HepG2 (cell line): ENCODE measurements at regions not wholly inside any gene's neighbourhood (a gene's known extent, or its start where the extent isn't known, plus 50 kb on each side); places are given as distances from the start of the nearest gene placed in this dataset.
"Not testable (repeated sequence)": the region's sequence is repeated elsewhere in the genome, so short reads cannot be mapped to it uniquely, and the experiment has no call there.

Source experiments
- ATAC-seq: fragments of 200-7000 bp; cut with Tn5 transposase; 3 replicates; pipeline ENCODE4 v1.9.1; 2020; ENCODE audit warnings: mild to moderate bottlenecking, moderate library complexity
- BruUV-seq: library from RNA; stranded (reverse); fragments of 400-500 nt; replicated peaks from 2 replicates; lab custom pipeline; 2021; lab: Mats Ljungman, UMichigan
- CTCF ChIA-PET: fragments of 300-600 bp; formaldehyde crosslinking; extraction: SDS; loops from one replicate; lab custom pipeline; 2021; ENCODE audit warnings: low total read pairs, inconsistent platforms, low intra/inter-chr PET ratio; lab: Yijun Ruan, JAX
- POLR2A ChIA-PET: fragments of 350-600 bp; sonication (Branson Sonifier 250); formaldehyde crosslinking; loops from one replicate; lab custom pipeline; 2020; ENCODE audit warnings: antibody characterized with exemption, inconsistent platforms; lab: Yijun Ruan, JAX
- DNase-seq: peaks from one replicate; pipeline ENCODE4 v3.0.0-alpha.2; 2015; ENCODE audit warnings: low spot score
- FAIRE-seq: peaks from 3 replicates; lab custom pipeline; 2011; peaks lifted over from hg19 to GRCh38; lab: Jason Lieb, UNC
- H2AFZ ChIP-seq: one replicate; pipeline ENCODE4 v1.6.1; 2011; ENCODE audit warnings: low read length, inconsistent platforms
- H3K27ac ChIP-seq: fragments of 300-600 bp; 3 replicates; pipeline ENCODE4 v1.8.0; 2011; ENCODE audit warnings: mixed run types, mild to moderate bottlenecking, mixed read lengths, low read length, inconsistent platforms; ENCODE audit not compliant: insufficient read depth; ENCODE audit errors: extremely low read length
- H3K27me3 ChIP-seq, 2 experiments: fragments of 200-600 bp in 1 of 2; 2 replicates in 1 of 2; 3 replicates in 1 of 2; pipeline versions ENCODE4 v1.6.0 to v1.8.0; 2011; ENCODE audit warnings: low read length in 2 of 2, mild to moderate bottlenecking in 2 of 2, moderate library complexity in 2 of 2, inconsistent platforms in 1 of 2; ENCODE audit not compliant: insufficient read depth in 2 of 2, control insufficient read depth in 1 of 2
- H3K36me3 ChIP-seq, 2 experiments: fragments of 200-600 bp in 1 of 2; replicated peaks in 1 of 2; 2 replicates in 1 of 2; 3 replicates in 1 of 2; pipeline versions ENCODE4 v1.5.1 to v1.8.0; 2011; ENCODE audit warnings: low read length in 2 of 2, inconsistent platforms in 1 of 2; ENCODE audit not compliant: insufficient read depth in 2 of 2, control insufficient read depth in 1 of 2
- H3K4me1 ChIP-seq: 2 replicates; pipeline ENCODE4 v1.5.1; 2012; ENCODE audit warnings: low read length, inconsistent platforms; ENCODE audit not compliant: insufficient read depth
- H3K4me2 ChIP-seq: 2 replicates; pipeline ENCODE4 v1.6.0; 2011; ENCODE audit warnings: low read depth, low read length, inconsistent platforms
- H3K4me3 ChIP-seq, 3 experiments: fragments of 200-600 bp in 1 of 3; sonication (generic), shearing (Covaris generic) in 1 of 3; replicated peaks in 1 of 3; 2 replicates each; pipeline ENCODE4 v1.5.1; 2011 to 2016; ENCODE audit warnings: low read length in 3 of 3, inconsistent platforms in 2 of 3, low read depth in 2 of 3, mild to moderate bottlenecking in 2 of 3, control low read depth in 1 of 3, mixed read lengths in 1 of 3; ENCODE audit not compliant: insufficient read depth in 1 of 3
- H3K79me2 ChIP-seq: one replicate; pipeline ENCODE4 v1.6.1; 2011; ENCODE audit warnings: low read length, inconsistent platforms; ENCODE audit not compliant: insufficient read depth
- H3K9ac ChIP-seq: 2 replicates; pipeline ENCODE4 v1.6.0; 2011; ENCODE audit warnings: mild to moderate bottlenecking, low read depth, low read length, inconsistent platforms; ENCODE audit not compliant: insufficient read depth
- H3K9me3 ChIP-seq: 2 replicates; pipeline ENCODE4 v1.5.1; 2012; ENCODE audit warnings: mild to moderate bottlenecking, low read length
- H4K20me1 ChIP-seq: 2 replicates; pipeline ENCODE4 v1.6.0; 2011; ENCODE audit warnings: inconsistent platforms, mild to moderate bottlenecking, low read length, moderate library complexity; ENCODE audit not compliant: insufficient read depth
- MNT ChIP-seq: fragments of 450-650 bp; IDR thresholded peaks from 2 replicates; pipeline ENCODE4 v1.6.1; 2016
- ZNF691 ChIP-seq: sonication (generic); formaldehyde crosslinking; IDR thresholded peaks from 2 replicates; pipeline ENCODE4 v1.4.0; 2020; ENCODE audit warnings: missing genetic modification reagents, low read depth, mild to moderate bottlenecking, borderline replicate concordance
- WGBS: methylation state at CpG from one replicate; pipeline ENCODE4 v1.1.6; 2017; ENCODE audit warnings: low lambda C conversion rate; 5-methylcytosine and 5-hydroxymethylcytosine counted together
- in situ Hi-C: cut with HindIII; loops from 2 replicates; pipeline ENCODE4 v1.10.0; 2017; ENCODE audit warnings: low pct_unique_long_range_greater_than_20kb; ENCODE audit not compliant: extremely low pct_ligation_motif_present
- intact Hi-C: fragments of 100-400 bp; cut with micrococcal nuclease; formaldehyde crosslinking; loops from one replicate; pipeline ENCODE4 v1.10.0; 2022; ENCODE audit not compliant: unreplicated experiment

GRCh38 chr14:89690139-89690538 is 264.4 kb downstream of the EFCAB11 start:
- intact Hi-C loops, result no loop called here

GRCh38 chr14:89689711-89690110 is 264.8 kb downstream of the EFCAB11 start:
- POLR2A ChIA-PET, H2AFZ ChIP-seq: not testable (repeated sequence)

More at GRCh38 chr14:89690139-89690538, 264.4 kb downstream of the EFCAB11 start:
- whole genome bisulfite sequencing, result 50% methylated on average over 7 of the region's 7 CpGs
- Histone ChIP-seq H3K9ac (no peak overlapping the region), H3K36me3 (no peaks in the 10 kb centered on the region), H3K4me2 (no peak overlapping the region), H3K27ac (no peak overlapping the region), H2AFZ (no peak overlapping the region), H3K9me3 (no peaks in the 10 kb centered on the region), H3K79me2 (no peaks in the 10 kb centered on the region), H4K20me1 (no peaks in the 10 kb centered on the region), H3K4me3 (no peak overlapping the region), H3K4me1 (no peaks in the 10 kb centered on the region), H3K27me3 (peaks cover 0 to 3% of the 10 kb centered on the region in 2 experiments; a peak in 1 of 5 replicates)
- FAIRE-seq (no peak), DNase-seq (no peak), ATAC-seq (no peak)
- no TSS peak for BruUV-seq
- POLR2A ChIA-PET, result no interaction called here
- peak; percentile 20; the same call in 1 of the 2 replicates for TF ChIP-seq MNT
- no peak for TF ChIP-seq ZNF691 (CRISPR knock-in tag)
- in situ Hi-C loops, result no loop called here
- CTCF ChIA-PET, result no interaction called here

More at GRCh38 chr14:89689711-89690110, 264.8 kb downstream of the EFCAB11 start:
- H3K4me3 ChIP-seq, BruUV-seq, H3K4me1 ChIP-seq, H3K9me3 ChIP-seq, H3K4me2 ChIP-seq, DNase-seq, intact Hi-C loops, FAIRE-seq, H3K27ac ChIP-seq, in situ Hi-C loops, H4K20me1 ChIP-seq, CTCF ChIA-PET, H3K27me3 ChIP-seq, H3K9ac ChIP-seq, H3K79me2 ChIP-seq, ATAC-seq, H3K36me3 ChIP-seq: not testable (repeated sequence)
- WGBS, result 18% methylated on average over 7 of the region's 7 CpGs
